DOHH2 (cell line): ENCODE measurements at regions not wholly inside any gene's neighbourhood (a gene's known extent, or its start where the extent isn't known, plus 50 kb on each side); places are given as distances from the start of the nearest gene placed in this dataset.

Experiments used
- H3F3A ChIP-seq: fragments of 200-600 bp; sonication (generic), shearing (Covaris generic); 2 replicates; pipeline ENCODE4 v1.6.0; 2016; ENCODE audit warnings: antibody characterized with exemption, mild to moderate bottlenecking; ENCODE audit not compliant: control insufficient read depth, insufficient read depth
- H3K27ac ChIP-seq: fragments of 200-600 bp; sonication (generic); 2 replicates; pipeline ENCODE4 v1.5.1; 2014; ENCODE audit warnings: low read depth, mild to moderate bottlenecking, low read length, moderate library complexity
- H3K27me3 ChIP-seq: fragments of 200-600 bp; sonication (generic); 2 replicates; pipeline ENCODE4 v1.6.1; 2014; ENCODE audit warnings: mild to moderate bottlenecking, low read length, mixed read lengths; ENCODE audit not compliant: control insufficient read depth
- H3K36me3 ChIP-seq: fragments of 200-600 bp; sonication (generic); 2 replicates; pipeline ENCODE4 v1.6.1; 2014; ENCODE audit warnings: mild to moderate bottlenecking, low read length, moderate library complexity, mixed read lengths; ENCODE audit not compliant: control insufficient read depth
- H3K4me1 ChIP-seq: fragments of 200-600 bp; sonication (generic); 2 replicates; pipeline ENCODE4 v1.6.1; 2014; ENCODE audit warnings: mild to moderate bottlenecking, low read length, mixed read lengths; ENCODE audit not compliant: control insufficient read depth
- H3K4me2 ChIP-seq: fragments of 200-600 bp; sonication (generic); 2 replicates; pipeline ENCODE4 v1.6.0; 2014; ENCODE audit warnings: mild to moderate bottlenecking, low read length, moderate library complexity
- H3K4me3 ChIP-seq: fragments of 200-600 bp; sonication (generic); 2 replicates; pipeline ENCODE4 v1.5.1; 2014; ENCODE audit warnings: mild to moderate bottlenecking, low read length, mixed read lengths
- H3K79me2 ChIP-seq: fragments of 200-600 bp; sonication (generic); 2 replicates; pipeline ENCODE4 v1.6.1; 2014; ENCODE audit warnings: mild to moderate bottlenecking, low read length, mixed read lengths; ENCODE audit not compliant: control insufficient read depth
- H3K9me2 ChIP-seq: fragments of 200-600 bp; sonication (generic); replicated peaks from 2 replicates; pipeline ENCODE4 v1.6.1; 2014; ENCODE audit warnings: mild to moderate bottlenecking, low read length, mixed read lengths; ENCODE audit not compliant: control insufficient read depth
- H3K9me3 ChIP-seq: fragments of 200-600 bp; sonication (generic); 2 replicates; pipeline ENCODE4 v1.6.1; 2014; ENCODE audit warnings: antibody characterized with exemption, low read length, mixed read lengths; ENCODE audit not compliant: control insufficient read depth, insufficient read depth
- H4K20me1 ChIP-seq: fragments of 200-600 bp; sonication (generic); 2 replicates; pipeline ENCODE4 v1.6.0; 2014; ENCODE audit warnings: low read depth, mild to moderate bottlenecking, antibody characterized with exemption, low read length, moderate library complexity; ENCODE audit not compliant: control insufficient read depth, insufficient read depth
- EZH2phosphoT487 ChIP-seq: fragments of 200-600 bp; sonication (generic); IDR thresholded peaks from 2 replicates; pipeline ENCODE4 v1.6.1; 2017; ENCODE audit warnings: borderline replicate concordance, mild to moderate bottlenecking, antibody characterized with exemption, low read length, moderate library complexity, mixed read lengths
- TF ChIP-seq, protein P1 (sequence below): fragments of 200-600 bp; sonication (generic); IDR thresholded peaks from one replicate; pipeline ENCODE4 v1.5.1; 2014; ENCODE audit warnings: antibody characterized with exemption, mild to moderate bottlenecking, low read depth, low read length; ENCODE audit not compliant: poor library complexity, severe bottlenecking

DNA sequence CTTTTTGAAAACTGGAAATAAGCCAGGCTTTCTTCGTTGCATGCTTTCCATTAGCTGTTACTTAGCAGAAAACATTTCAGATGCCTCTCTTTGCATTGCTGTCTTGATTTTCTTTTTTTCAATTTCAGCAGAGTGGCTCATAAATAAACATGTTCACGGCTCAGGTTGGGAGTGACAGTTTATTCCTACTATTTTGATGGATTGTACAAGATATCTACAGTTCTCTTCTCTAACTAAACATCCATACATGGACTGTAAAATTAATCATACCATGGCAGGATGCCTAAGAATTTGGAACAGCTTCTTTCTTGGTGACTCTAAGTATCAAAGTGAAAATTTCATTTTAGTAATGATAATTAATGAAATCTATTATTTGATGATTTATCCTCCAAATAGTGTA, 130.5 kb upstream of the EPHA7 start:
- H3K9me2 ChIP-seq, result no peaks in the 10 kb centered on the region
- no peaks in the 10 kb centered on the region for H3K79me2 ChIP-seq
- H4K20me1 ChIP-seq, result no peaks in the 10 kb centered on the region
- H3K27ac ChIP-seq, result no peak overlapping the region
- H3K9me3 ChIP-seq, result no peaks in the 10 kb centered on the region
- no peak overlapping the region for H3K4me3 ChIP-seq
- H3K4me1 ChIP-seq, result no peaks in the 10 kb centered on the region
- no peaks in the 10 kb centered on the region for H3K27me3 ChIP-seq
- H3K4me2 ChIP-seq, result no peak overlapping the region
- no peaks in the 10 kb centered on the region for H3K36me3 ChIP-seq
- TF ChIP-seq, protein P1, sequence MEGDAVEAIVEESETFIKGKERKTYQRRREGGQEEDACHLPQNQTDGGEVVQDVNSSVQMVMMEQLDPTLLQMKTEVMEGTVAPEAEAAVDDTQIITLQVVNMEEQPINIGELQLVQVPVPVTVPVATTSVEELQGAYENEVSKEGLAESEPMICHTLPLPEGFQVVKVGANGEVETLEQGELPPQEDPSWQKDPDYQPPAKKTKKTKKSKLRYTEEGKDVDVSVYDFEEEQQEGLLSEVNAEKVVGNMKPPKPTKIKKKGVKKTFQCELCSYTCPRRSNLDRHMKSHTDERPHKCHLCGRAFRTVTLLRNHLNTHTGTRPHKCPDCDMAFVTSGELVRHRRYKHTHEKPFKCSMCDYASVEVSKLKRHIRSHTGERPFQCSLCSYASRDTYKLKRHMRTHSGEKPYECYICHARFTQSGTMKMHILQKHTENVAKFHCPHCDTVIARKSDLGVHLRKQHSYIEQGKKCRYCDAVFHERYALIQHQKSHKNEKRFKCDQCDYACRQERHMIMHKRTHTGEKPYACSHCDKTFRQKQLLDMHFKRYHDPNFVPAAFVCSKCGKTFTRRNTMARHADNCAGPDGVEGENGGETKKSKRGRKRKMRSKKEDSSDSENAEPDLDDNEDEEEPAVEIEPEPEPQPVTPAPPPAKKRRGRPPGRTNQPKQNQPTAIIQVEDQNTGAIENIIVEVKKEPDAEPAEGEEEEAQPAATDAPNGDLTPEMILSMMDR, result no peak
- no peak for TF ChIP-seq EZH2phosphoT487
- no peaks in the 10 kb centered on the region for H3F3A ChIP-seq

DNA sequence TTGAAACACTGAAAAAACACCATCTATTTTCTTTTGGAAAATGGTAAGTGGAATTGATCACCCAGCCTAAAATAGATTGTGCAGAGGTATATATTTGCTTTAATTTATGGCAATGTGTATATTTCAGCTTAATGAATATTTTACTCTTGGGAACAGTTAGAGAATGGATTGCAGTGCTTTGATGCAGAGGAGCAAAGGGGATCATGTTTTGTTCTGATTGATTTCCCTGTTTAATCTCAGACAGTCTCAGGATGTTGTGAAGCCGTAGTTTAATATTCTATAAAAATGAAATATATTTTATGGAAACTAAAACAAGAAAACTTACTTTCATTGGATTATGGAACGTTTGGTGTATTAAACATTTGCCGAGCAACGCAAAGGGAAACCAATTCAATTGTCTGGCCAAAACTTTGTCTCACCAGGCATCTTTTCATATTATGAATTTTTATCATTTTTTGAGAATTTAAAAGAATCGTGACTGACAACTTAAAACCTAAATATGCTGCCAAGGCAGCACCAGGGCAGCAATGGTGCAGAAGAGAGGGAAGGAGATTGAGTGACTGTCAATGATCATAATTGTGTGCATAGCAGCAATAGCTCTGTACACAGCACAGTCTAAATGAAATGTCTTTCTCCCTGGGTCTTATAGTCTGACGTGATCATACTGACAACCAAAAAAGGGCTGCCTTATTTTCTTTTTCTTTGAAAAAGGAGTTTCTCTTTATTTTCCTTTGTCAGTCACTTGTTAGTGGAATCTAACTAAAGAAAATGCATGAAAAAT, 105.5 kb upstream of the EPHA7 start:
- Histone ChIP-seq H3K4me1 (no peaks in the 10 kb centered on the region), H3K9me3 (no peaks in the 10 kb centered on the region), H3K27me3 (no peaks in the 10 kb centered on the region), H3K4me2 (no peak overlapping the region), H4K20me1 (no peaks in the 10 kb centered on the region), H3K27ac (no peak overlapping the region), H3K79me2 (no peaks in the 10 kb centered on the region), H3K36me3 (no peaks in the 10 kb centered on the region), H3F3A (no peaks in the 10 kb centered on the region), H3K9me2 (no peaks in the 10 kb centered on the region), H3K4me3 (no peak overlapping the region)
- no peak for TF ChIP-seq EZH2phosphoT487
- TF ChIP-seq, protein P1, result no peak

GRCh38 chr6:93523365-93523764, 104.0 kb upstream of the EPHA7 start:
- TF ChIP-seq, protein P1, result no peak
- TF ChIP-seq EZH2phosphoT487, result no peak
- H3F3A ChIP-seq, result no peaks in the 10 kb centered on the region
- no peak overlapping the region for H3K4me3 ChIP-seq

More at GRCh38 chr6:93523365-93523764, 104.0 kb upstream of the EPHA7 start:
- Histone ChIP-seq H3K9me3 (no peaks in the 10 kb centered on the region), H3K27me3 (no peaks in the 10 kb centered on the region), H3K36me3 (no peaks in the 10 kb centered on the region), H3K4me1 (no peaks in the 10 kb centered on the region), H3K79me2 (no peaks in the 10 kb centered on the region), H3K27ac (no peak overlapping the region), H4K20me1 (no peaks in the 10 kb centered on the region), H3K4me2 (no peak overlapping the region), H3K9me2 (no peaks in the 10 kb centered on the region)
